ENCODE measurements at regions not wholly inside any gene's neighbourhood (a gene's known extent, or its start where the extent isn't known, plus 50 kb on each side); places are given as distances from the start of the nearest gene placed in this dataset.

DNA sequence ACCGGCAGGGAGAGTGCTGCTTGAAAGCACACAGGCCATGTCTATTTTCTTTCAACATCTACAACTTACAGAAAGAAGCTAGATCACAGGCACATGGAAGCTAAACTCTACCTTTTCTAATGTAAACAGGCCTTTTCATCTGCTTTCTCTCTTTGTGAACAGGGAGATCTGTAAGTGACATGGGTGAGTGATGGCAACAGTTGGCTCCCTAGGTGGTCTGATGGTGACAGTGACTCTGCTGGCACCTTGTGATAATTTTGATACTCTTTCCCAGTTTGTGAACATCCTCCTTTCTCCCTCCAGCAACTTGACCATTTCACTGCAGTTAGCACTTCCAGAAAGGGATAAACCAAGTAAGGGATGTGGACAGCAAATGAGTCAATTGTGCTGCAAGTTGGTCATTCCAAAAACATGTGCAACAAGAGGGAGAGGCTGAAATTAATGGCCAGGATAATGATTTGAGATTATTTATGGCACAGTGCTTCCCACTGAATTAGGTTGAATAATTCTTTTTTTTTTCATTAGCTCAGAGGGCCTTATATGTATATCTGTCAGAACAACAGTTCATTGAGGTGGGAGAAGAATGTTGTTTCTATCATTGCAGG is 89.5 kb downstream of the XCL2 start:
- no peak for DNase-seq

- DNase-seq = no peak
These were observed 90.7 kb downstream of the XCL2 start for GRCh38 chr1:168453056-168453455.

DNA sequence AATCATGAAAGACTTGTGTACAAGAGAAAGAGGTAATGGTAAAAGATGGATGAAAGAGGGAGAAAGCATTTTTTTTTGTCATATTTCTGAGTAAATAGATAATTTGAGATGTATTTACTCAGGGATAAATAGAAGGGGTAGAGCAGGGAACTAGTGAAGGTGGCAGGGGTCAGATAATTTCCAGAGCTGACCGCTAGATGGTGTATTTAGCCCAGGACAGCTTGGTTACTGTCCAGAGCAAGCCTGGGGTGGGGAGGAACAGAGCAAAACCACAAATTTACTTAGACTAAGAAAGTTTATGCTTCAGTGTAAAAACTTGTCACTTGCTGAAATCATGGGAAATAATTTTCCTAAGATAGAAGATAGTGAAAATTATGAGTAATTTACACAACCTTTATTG is 91.5 kb downstream of the XCL2 start:
- DNase-seq = no peak

DNA sequence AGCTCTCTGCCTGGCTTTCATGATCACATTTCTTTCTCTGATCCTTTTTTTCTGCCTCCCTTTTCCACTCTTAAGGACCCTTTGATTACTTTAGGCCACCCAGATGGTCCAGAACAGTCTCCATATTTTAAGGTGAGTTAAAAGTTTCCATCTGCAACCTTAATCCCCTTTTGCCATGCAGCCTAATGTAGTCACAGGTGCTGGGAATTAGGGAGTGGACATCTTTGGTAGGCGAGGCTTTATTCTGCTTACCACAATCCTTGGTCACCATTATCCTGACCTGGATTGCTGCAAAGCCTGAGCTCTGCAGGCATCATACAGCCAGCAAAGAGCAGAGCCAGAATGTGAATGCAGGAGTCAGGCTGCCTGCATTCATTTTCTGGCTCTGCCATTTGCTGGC is 95.9 kb downstream of the XCL2 start:
- DNase-seq = no peak

DNA sequence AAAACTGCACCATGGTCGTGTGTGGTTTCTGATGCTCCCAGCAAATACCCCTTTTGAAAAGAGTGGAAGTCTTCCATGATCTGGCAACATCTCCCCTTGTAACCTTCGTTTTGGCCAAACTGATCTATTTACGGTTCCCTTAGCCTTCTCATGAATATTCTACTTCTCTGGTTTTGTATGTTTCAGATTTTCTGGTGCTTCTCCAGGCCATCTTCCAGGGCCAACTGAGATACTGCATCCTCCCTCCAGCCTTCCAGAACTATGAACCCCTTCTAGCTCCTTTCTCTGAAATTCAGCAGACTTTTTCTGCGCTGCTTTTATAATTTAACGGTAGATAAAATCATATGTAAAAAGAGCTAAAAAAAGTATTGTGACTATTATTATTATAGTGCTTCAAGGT is 97.7 kb downstream of the XCL2 start:
- no peak for DNase-seq

GRCh38 chr1:168443899-168444298 is 99.9 kb downstream of the XCL2 start:
- no peak for DNase-seq

DNA sequence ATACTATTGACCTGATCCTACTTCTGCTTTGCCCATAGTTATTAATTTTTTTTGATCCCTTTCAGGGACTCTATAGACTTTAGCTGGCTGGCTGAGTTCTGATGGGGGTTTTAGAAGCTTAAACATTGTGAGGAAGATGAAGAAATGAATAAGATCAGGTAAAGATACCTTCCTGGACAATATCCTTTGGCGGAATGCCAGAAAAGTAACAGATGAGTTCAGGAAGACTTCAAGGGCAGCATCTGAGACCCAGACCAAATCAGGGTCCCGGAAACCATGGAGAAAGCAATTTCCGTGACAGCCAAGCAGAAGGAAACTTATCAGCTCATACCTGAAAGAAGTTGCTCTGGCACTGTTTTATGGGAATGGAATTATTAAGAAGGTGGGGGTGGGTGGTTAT is 100.4 kb downstream of the XCL2 start:
- no peak for DNase-seq

DNA sequence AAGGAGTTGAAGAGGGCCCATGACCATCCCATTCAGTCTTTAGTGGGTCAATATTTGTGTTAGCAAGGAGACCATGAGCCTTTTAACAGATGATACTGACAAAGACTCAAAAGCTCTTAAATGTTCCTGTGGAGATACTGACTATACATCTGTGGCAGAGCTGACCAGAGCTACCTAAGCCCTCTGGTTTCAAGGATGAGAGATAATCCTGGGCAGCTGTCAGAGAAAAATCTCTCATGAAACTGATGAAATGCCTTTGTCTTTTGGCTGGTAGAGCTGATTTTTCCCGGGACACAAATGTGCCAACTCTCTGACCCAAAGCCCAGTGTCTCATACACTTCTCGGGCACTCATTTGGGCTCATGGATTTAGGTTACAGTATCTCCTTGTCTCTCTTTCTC is 100.9 kb downstream of the XCL2 start:
- no peak for DNase-seq

- no peak for DNase-seq
These were observed 102.1 kb downstream of the XCL2 start for GRCh38 chr1:168441745-168442144.

- peak; percentile 82 for DNase-seq
These were observed 104.1 kb downstream of the XCL2 start for GRCh38 chr1:168439456-168440375.

DNA sequence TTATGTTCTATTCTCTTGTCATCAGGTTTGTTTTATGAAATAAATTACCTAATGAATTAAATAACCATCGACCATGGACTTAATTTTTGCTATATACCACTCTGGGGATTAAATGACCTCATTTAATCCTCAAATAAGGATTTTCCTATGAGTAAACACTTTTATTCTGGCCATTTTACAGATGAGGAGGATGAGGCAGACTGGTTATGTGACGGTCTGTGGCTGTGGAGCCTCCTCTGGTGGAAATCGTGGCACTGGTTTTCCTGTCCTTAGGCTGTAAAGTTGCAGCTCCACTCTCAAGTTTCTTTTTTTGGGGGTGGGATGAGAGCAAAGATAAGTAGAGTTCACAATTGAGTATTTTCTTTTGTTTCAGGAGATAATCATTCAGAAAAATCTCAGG is 105.2 kb downstream of the XCL2 start:
- no peak for DNase-seq

DNA sequence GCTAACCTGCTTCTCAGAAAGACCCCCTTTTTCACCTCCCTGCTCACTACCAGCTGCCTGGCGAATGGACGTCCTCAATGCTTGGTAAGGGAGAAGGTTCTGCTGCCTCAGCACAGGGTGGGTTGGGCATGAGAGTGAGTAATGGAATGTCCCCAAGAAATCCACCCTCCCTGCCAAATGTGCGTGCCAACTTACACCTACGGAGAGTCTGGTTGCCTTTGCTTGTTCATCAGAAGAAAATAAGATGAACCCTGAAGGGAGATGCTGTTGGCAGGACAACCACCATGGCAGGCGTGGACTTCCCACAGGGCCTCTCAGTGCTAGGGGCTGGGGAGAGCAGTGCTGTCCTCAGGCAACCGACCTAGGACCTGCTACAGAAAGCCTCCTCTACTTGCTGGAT is 106.0 kb downstream of the XCL2 start:
- DNase-seq = no peak

- no peak for DNase-seq
These were observed 108.4 kb downstream of the XCL2 start for GRCh38 chr1:168435439-168435838.

GRCh38 chr1:168433238-168433637 is 110.6 kb downstream of the XCL2 start:
- DNase-seq = no peak

DNA sequence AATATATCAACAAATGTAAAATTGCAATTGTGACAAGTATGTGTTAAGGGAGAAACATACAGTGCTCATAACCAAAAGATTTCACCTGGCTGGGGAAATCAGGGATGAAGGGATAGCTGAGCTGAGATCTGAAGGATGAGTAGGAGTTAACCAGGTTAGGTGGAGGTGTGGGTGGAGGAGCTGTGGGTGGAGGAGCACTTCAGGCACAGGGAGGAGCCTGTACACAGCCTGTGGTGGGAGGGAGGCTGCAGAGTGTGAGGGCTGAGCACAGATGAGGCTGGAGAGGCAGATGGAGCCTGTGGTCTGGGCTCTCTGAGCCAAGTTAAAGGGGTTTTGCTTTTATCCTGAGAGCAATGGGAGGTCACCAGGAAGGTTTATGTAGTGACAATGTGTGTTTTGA is 111.9 kb downstream of the XCL2 start:
- no peak for DNase-seq

DNA sequence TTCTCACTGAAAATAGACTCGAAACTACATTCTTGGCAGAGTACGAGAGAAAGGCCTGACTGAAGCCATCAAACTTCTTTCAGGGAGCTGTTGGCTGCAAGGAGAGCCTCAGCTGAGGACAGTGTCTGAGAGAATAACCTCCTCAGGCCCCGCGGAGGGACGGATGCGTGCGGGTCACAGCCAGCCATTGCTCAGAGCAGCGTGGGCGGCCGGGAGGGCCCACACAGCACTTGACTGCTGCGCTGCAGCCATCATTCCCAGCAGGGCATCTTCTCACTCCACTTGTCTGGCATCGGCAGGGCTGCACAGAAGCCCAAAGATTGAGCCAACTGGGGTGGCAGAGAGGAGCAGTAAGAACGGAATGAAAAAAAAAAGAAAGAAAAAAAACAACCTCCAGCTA is 113.5 kb downstream of the XCL2 start:
- DNase-seq = no peak

DNA sequence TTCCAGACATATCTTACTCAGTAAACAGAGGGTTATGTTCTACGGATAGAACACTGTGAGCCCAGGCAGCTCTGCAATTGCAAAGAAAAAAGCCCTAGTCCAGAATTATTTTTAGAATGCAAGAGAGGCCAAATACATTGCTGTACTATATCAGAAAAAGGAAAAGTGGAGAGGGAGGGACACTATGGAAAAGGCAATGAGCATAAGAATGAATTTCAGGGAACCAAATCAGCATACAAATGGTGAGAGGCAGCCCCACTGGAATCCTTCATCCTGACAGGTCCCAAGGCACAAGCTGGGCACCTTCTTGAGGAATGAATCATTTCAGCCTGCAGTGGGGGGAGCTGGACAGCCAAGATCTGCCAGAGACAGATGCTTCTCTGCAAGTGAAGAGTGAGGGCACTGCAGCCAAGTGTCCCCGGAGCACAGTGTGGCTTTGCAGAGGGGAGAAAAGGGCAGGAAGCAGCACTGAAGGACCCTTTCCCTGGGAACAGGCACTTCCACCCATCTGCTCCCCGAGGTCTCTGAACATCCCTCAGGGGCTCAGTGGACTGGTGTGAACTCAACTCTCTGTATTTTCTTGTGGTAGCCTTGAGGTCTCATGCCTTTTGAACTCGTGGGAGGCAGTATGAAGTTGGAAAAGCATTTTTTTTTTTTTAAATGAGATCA is 115.6 kb downstream of the XCL2 start:
- no peak for DNase-seq

DNA sequence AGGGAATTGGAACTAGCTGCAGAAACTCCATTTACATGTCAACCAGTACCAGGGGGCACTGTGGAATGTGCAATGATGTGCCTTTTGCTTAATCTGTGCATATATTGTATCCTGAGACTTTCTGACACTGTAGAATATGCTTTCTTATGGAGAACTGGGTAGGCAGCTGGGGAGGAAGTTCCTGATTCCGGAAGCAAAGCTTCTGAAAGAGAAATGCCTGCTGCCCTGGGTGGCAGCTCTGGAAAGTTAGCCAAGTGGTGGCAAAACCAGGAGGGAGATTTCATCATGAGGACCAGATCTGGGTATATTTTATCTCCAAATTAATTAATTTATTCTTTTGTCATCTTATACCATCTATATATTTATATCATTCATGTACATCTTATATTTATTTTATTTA is 116.7 kb downstream of the XCL2 start:
- DNase-seq = peak; percentile 16

DNA sequence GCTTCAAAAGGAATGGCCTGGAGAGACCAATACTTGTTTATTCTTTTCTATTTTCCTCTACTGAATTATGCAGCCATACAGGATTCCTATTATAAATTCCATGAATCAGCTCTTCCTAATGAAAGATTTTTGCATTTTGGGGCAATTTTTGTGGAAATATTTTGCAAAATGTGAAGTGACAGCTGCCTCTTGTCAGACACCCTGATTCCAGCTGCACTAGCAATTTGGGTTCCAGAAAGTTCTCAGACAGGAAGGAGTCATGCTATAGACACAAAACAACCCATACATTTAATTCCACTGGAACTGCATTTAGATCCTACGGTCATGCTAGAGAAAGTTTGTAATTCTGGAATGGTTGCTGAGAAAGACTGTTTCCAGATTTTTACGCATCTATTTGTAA is 119.5 kb downstream of the XCL2 start:
- no peak for DNase-seq

- DNase-seq = no peak
These were observed 121.5 kb downstream of the XCL2 start for GRCh38 chr1:168422203-168422847.

DNA sequence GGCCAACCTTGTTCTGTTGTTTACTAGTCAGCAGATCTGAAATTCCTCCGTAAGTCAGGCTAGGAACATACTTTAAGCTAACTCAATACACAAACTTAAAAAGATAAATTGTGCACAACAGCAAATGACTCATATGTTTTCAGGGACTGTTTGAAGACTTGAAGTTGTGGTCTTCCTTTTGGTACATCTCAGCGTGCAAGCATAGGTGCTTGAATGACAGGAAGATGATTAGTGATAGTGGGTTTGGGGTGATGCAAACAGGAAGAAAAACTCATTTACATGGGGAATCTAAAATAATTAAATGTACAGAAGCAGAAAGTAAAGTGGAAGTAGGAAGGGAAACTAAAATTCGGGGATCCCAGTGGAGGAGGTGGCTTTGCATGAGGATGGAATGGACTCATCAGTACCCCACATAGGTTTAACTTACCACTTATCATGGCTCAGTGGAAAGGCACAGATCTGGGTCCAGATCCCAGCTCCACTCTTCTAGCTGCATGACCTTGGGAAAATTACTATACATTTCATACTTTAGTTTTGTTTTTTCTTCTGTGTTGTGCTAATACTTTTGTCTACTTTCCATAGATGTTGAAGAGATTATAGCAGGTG is 122.3 kb downstream of the XCL2 start:
- DNase-seq = no peak

DNA sequence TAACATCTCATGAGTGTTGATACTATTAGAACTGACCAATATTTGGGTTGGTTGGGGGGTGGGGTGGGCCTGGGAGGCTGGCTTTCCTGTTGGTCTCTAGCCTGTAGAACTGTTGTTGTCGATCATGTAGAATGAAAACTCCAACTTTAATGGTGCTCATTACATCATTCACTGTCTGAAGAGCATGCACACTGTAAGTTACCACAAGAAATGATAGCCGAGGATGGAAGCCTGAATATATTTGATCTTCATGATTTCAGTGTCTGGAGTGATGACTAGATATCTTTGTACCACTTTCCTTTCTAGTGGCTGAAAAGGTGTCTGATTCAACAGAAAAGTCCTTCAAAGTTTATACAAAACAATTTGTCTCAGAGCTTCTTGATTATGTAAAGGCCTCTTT is 123.6 kb downstream of the XCL2 start:
- DNase-seq = no peak

DNA sequence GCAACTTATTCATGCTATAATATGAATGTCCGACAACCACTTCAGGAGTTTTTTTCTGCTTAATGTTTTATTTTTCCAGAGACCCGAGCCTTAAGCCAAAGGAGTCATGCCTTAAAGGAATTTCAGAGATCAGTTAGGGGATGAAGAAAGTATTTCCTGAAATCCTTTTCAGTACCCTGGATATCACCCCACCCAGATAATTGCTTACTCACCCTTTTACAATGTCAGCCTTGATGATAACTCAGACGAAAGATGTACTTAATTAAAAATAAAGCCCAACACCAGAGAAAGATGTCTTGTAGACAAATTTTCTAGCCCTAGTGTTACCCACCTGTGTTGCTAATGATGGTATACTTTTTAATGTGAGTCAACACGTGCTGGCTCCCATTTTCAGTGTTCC is 124.1 kb downstream of the XCL2 start:
- DNase-seq = no peak

Measured in suppressor macrophage treated with lipopolysaccharide for 4 hours (primary cell).